Embryonic facial prominence (tissue), 1 donor: ENCODE measurements at regions not wholly inside any gene's neighbourhood (a gene's known extent, or its start where the extent isn't known, plus 50 kb on each side); places are given as distances from the start of the nearest gene placed in this dataset.

Source experiments
- DNase-seq: peaks from one replicate; pipeline ENCODE4 v3.0.0-alpha.2; 2016; ENCODE audit errors: extremely low spot score

- no peak for DNase-seq
Measured at GRCh38 chr6:169339731-169340309, 86.2 kb upstream of the THBS2 start.

DNA sequence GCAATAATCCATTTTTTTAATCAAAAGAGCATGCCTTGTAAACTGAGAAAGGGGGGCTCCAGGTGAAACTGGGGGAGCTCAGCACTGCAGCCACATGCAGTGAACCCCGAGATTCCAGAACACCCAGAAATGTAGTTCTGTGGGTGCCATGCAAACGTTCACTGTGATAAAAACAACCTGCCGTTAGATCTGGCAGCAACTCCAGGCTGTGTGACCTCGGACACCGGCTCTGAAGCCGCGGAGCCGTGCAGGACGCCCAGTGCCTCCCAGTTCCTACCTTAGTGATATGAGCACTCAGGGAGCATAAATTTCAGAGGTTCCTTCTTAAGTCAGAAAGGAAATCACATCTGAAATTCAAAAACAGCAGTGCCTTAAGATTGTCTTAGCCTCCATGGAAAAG, 85.4 kb upstream of the THBS2 start:
- DNase-seq = no peak

- DNase-seq = no peak
Measured at GRCh38 chr6:169337886-169338445, 84.3 kb upstream of the THBS2 start.

- DNase-seq = no peak
Measured at GRCh38 chr6:169335301-169335700, 81.7 kb upstream of the THBS2 start.

GRCh38 chr6:169332250-169332649, 78.6 kb upstream of the THBS2 start:
- DNase-seq = no peak

DNA sequence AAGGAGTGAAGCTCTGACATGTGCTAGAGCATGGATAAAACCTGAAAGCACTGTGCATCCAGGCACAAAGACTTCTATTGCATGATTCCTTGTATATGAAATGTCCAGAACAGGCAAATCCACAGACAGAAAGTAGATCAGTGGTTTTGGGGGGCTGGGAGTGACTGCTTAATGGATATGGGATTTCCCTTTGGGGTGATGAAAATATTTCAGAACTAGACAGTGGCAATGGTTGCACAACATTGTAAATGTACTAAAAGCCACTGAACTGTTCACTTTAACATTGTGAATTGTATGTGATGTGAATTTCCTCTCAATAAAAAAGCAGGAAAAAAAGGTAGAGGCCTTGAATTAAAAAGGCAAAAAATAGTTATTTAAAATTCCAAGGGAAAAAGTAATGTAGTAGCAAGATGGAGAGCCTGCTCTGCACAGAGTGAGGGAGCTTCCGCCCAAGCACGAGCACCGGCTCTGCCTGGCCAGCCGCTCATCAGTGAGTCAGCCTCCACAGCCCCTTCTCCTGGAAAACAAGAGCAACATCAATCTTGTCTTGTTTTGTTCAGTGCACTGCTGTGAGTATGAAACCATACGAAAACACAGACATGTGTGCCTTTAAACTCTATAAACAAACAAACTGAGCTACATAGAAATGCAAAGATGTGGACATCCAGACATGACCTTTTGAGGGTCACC, 74.6 kb upstream of the THBS2 start:
- no peak for DNase-seq

DNA sequence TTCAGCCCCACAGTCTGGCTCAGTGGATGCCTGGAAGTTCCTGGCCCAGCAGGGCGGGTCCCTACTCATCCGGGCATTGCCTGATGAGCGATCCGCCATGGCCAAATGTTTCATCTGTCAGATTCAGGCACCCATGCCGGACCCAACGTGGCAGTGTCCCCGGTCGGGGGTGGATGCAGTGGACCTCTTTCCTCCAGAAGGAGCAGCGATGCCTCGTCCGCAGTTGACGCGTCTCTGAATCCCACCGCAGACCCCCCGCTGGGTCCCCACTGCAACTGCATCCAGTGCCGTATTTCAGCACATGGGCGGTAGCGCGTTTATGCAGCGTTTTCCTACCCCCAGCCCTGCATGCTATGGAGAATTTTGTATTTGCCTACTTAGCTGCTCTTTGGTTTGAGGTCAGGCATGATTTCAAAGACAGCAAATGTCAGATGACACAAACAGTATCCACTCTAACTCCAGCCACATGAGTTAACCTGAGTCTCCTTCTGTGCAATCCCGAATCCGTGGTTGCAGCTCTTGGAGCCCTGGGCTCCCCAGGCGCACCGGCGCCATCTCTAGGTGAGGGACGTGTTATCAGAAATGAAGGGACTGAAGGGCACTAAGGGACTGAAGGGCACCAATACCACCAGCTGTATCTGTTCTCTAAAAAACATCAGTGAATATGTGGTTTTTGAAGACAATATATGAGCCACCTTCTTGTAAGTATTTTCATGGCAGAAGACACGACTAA, 72.6 kb upstream of the THBS2 start:
- DNase-seq = no peak

DNA sequence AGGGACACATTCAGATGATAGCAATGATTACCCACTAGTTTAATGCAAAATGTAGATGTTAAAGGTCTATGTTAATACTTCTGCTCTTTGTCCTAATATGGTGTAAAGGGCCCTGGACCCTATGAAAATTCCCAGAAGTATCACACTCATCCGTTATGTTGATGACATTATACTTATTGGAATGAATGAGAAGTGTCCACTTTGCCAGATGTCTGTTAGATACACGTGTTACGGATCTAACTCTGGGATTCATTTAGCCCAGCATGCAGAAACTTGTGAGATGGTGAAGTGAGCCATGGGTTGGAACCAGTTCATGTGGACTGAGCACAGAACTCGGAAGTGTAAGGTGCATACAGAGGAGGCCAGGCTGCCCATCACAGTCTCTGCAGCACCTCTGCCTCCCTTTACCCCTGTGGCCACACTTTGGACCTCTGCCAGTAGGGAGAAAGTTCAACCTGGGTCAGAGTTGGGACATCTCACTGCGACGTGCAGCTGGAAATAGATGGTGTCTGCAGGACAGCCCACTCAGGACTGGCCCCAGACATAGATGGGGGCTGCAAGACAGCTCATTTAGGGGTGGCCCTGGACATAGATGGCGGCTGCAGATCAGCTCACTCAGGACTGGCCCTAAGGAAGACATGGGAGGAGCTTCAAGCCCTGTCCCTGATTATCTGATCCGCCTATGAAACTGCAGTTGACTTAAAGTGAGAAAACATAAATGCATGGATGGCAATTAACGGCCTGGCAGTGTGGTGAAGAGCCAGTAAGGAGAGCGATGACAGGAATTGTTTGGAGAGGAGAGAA, 71.2 kb upstream of the THBS2 start:
- DNase-seq = no peak

GRCh38 chr6:169324086-169324485, 70.4 kb upstream of the THBS2 start:
- no peak for DNase-seq

- no peak for DNase-seq
Measured at GRCh38 chr6:169323221-169323620, 69.6 kb upstream of the THBS2 start.

DNA sequence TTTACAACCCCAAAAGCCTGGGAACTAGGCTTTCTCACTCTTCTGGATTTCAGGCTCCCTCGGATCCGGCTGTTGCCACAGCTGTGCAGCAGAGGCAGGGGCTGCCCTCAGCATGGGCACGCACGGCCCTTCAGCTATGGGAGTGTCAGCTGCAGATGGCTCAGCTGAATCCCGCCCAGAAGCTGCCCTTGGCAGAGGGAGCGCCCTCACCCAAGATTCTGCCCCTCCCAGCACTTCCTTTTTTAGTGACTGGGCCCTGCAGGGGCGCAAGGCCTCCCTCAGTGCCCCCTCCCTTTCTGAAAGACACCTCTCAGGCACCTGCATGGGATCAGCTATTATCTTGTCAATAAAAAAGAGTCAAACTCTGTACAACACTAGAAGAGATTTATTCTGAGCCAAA, 67.9 kb upstream of the THBS2 start:
- no peak for DNase-seq

GRCh38 chr6:169320013-169320412, 66.4 kb upstream of the THBS2 start:
- DNase-seq = no peak

GRCh38 chr6:169317441-169318202, 64.0 kb upstream of the THBS2 start:
- DNase-seq = no peak

- DNase-seq = no peak
Measured at GRCh38 chr6:169316651-169317050, 63.0 kb upstream of the THBS2 start.

DNA sequence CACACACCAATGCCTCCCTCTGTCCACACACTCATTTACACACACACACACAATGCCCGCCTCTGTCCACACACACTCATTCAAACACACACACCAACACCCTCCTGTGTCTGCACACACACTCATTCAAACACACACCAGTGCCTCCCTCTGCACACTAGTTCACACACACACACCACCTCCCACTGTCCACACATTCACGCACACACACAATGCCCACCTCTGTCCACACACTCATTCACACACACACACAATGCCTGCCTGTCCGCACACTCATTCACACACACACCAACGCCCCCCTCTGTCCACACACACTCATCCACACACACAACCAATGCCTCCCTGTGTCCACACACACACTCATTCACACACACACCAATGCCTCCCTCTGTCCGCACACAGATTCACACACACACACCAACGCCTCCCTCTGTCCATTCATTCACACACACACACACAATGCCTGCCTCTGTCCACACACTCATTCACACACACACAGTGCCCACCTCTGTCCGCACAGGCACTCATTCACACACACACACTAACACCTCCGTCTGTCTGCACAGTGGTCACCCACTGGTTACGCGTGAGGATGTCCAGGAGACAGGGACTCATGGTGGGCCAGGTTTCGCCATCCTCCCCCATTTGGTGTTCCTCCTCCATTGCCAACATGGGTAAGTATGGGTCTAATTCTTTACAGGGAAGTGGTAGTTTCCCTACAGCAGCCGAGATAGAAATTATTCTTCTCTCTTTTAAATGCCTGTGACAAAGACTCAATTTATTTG, 62.4 kb upstream of the THBS2 start:
- DNase-seq = no peak

GRCh38 chr6:169313347-169314010, 59.8 kb upstream of the THBS2 start:
- DNase-seq = no peak

GRCh38 chr6:169312658-169313346, 59.2 kb upstream of the THBS2 start:
- DNase-seq = no peak

- DNase-seq = no peak
Measured at GRCh38 chr6:169310983-169311382, 57.3 kb upstream of the THBS2 start.
